ENCODE measurements at regions not wholly inside any gene's neighbourhood (a gene's known extent, or its start where the extent isn't known, plus 50 kb on each side); places are given as distances from the start of the nearest gene placed in this dataset.

DNA sequence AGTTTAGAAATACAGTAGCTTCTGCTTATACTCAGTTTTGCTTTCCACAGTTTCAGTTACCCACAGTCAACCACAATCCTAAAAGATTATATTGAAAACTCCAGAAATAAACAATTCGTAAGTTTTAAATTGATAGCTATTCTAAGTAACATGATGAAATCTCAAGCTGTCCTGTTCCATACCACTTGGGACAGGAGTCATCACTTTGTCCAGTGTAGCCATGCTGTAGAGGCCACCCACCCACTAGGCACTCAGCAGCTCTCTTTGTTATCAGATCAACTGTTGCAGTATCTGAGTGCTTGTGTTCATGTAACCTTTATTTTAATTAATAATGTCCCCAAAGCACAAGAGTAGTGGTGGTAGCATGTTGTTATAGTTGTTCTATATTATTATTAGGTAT is 117.5 kb upstream of the IQCM start:
- TF ChIP-seq, protein P1, sequence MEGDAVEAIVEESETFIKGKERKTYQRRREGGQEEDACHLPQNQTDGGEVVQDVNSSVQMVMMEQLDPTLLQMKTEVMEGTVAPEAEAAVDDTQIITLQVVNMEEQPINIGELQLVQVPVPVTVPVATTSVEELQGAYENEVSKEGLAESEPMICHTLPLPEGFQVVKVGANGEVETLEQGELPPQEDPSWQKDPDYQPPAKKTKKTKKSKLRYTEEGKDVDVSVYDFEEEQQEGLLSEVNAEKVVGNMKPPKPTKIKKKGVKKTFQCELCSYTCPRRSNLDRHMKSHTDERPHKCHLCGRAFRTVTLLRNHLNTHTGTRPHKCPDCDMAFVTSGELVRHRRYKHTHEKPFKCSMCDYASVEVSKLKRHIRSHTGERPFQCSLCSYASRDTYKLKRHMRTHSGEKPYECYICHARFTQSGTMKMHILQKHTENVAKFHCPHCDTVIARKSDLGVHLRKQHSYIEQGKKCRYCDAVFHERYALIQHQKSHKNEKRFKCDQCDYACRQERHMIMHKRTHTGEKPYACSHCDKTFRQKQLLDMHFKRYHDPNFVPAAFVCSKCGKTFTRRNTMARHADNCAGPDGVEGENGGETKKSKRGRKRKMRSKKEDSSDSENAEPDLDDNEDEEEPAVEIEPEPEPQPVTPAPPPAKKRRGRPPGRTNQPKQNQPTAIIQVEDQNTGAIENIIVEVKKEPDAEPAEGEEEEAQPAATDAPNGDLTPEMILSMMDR (IDR thresholded peaks at IDR 0.05) = no peak
- no peak for TF ChIP-seq POLR2A (IDR thresholded peaks at IDR 0.05)
- no peak for TF ChIP-seq POLR2AphosphoS5 (IDR thresholded peaks at IDR 0.05)
